Caco-2 (cell line): ENCODE measurements at regions not wholly inside any gene's neighbourhood (a gene's known extent, or its start where the extent isn't known, plus 50 kb on each side); places are given as distances from the start of the nearest gene placed in this dataset.
A peak's percentile ranks its signal among the peaks of the same experiment; 100 is the strongest.

ENCODE experiments used
- BruUV-seq: library from RNA; stranded (reverse); fragments of 400-500 nt; replicated peaks from 2 replicates; lab custom pipeline; 2021; lab: Mats Ljungman, UMichigan
- CTCF ChIA-PET: fragments of 300-600 bp; sonication (Branson Sonifier 250); formaldehyde crosslinking; loops from one replicate; lab custom pipeline; 2022; ENCODE audit warnings: antibody characterized with exemption; lab: Charles Lee
- POLR2A ChIA-PET: fragments of 300-600 bp; sonication (Branson Sonifier 250); formaldehyde crosslinking; loops from one replicate; lab custom pipeline; 2022; ENCODE audit warnings: antibody characterized with exemption; lab: Charles Lee
- DNase-seq, 2 experiments: peaks; one replicate each; pipeline versions ENCODE4 v3.0.0 to v3.0.0-alpha.2; 2020 to 2022
- H3K27me3 ChIP-seq: replicated peaks from 2 replicates; pipeline ENCODE4 v1.6.0; 2011; ENCODE audit warnings: low read length; ENCODE audit not compliant: control insufficient read depth, insufficient read depth
- H3K36me3 ChIP-seq: 2 replicates; pipeline ENCODE4 v1.5.1; 2011; ENCODE audit warnings: low read length; ENCODE audit not compliant: control insufficient read depth, insufficient read depth
- H3K4me1 ChIP-seq: fragments of 250-450 bp; sonication (Bioruptor Pico); 2 replicates; pipeline ENCODE4 v1.5.1; 2020; ENCODE audit warnings: mild to moderate bottlenecking
- H3K4me3 ChIP-seq: 2 replicates; pipeline ENCODE4 v1.5.1; 2011; ENCODE audit warnings: low read depth, mild to moderate bottlenecking, control low read depth, low read length
- H3K9me3 ChIP-seq: fragments of 250-450 bp; sonication (Bioruptor Pico); 2 replicates; pipeline ENCODE4 v1.5.1; 2020; ENCODE audit warnings: mild to moderate bottlenecking, moderate library complexity
- H3K27ac Mint-ChIP-seq: one replicate; pipeline ENCODE4 v1.8.0; 2022; ENCODE audit warnings: mixed read lengths; ENCODE audit not compliant: unreplicated experiment
- H3K27me3 Mint-ChIP-seq: one replicate; pipeline ENCODE4 v1.8.0; 2022; ENCODE audit warnings: mixed read lengths; ENCODE audit not compliant: insufficient read depth, unreplicated experiment
- H3K36me3 Mint-ChIP-seq: one replicate; pipeline ENCODE4 v1.8.0; 2022; ENCODE audit warnings: mild to moderate bottlenecking, mixed read lengths; ENCODE audit not compliant: insufficient read depth, unreplicated experiment
- H3K4me1 Mint-ChIP-seq: one replicate; pipeline ENCODE4 v1.8.0; 2022; ENCODE audit warnings: low read depth, mixed read lengths; ENCODE audit not compliant: unreplicated experiment
- H3K4me3 Mint-ChIP-seq: one replicate; pipeline ENCODE4 v1.8.0; 2022; ENCODE audit warnings: mild to moderate bottlenecking, moderate library complexity, mixed read lengths; ENCODE audit not compliant: unreplicated experiment
- H3K9me3 Mint-ChIP-seq: one replicate; pipeline ENCODE4 v1.8.0; 2022; ENCODE audit warnings: mixed read lengths; ENCODE audit not compliant: unreplicated experiment
- CTCF ChIP-seq, 2 experiments: fragments of 200-600 bp in 1 of 2; IDR thresholded peaks; 1 replicate in 1 of 2; 2 replicates in 1 of 2; pipeline versions ENCODE4 v1.5.1 to v1.8.0; 2011 to 2022; ENCODE audit warnings: antibody characterized with exemption in 1 of 2, control low read depth in 1 of 2, inconsistent platforms in 1 of 2, low read depth in 1 of 2, low read length in 1 of 2, mild to moderate bottlenecking in 1 of 2, moderate library complexity in 1 of 2; ENCODE audit not compliant: insufficient read depth in 1 of 2, severe bottlenecking in 1 of 2, unreplicated experiment in 1 of 2
- intact Hi-C: fragments of 100-400 bp; cut with micrococcal nuclease; formaldehyde crosslinking; loops from one replicate; pipeline ENCODE4 v1.10.0; 2022; ENCODE audit not compliant: unreplicated experiment

- H3K4me3 Mint-ChIP-seq, result no peak overlapping the region
- H3K27me3 Mint-ChIP-seq, result peaks cover 14% of the 10 kb centered on the region
- no peaks in the 10 kb centered on the region for H3K36me3 ChIP-seq
- no peak overlapping the region for H3K27ac Mint-ChIP-seq
- intact Hi-C loops, result no loop called here
- TF ChIP-seq CTCF (IDR thresholded peaks at IDR 0.05; ENCODE audit: insufficient read depth in 1 of 2, low read depth in 1 of 2, low read length in 1 of 2, severe bottlenecking in 1 of 2, unreplicated experiment in 1 of 2), result peak; percentile 88 to 90
- ChIA-PET CTCF (interaction anchor here (1.7 kb wide), 1 partner anchor 16 kb away, joined by 4 read pairs; no protein-coding TSS in a partner anchor), POLR2A (no interaction called here)
- peak; percentile 77 to 84 for DNase-seq
- H3K36me3 Mint-ChIP-seq, result no peaks in the 10 kb centered on the region
- H3K4me1 Mint-ChIP-seq, result no peaks in the 10 kb centered on the region
- H3K27me3 ChIP-seq, result no peaks in the 10 kb centered on the region
- no peak overlapping the region for H3K4me3 ChIP-seq
- no TSS peak for BruUV-seq
- H3K9me3 ChIP-seq, result no peaks in the 10 kb centered on the region
- H3K4me1 ChIP-seq, result no peaks in the 10 kb centered on the region
- no peaks in the 10 kb centered on the region for H3K9me3 Mint-ChIP-seq
Observed at GRCh38 chr5:69007726-69008368, 86.0 kb upstream of the SLC30A5 start.

GRCh38 chr5:69010476-69010875 lies 83.3 kb upstream of the SLC30A5 start:
- Histone ChIP-seq H3K36me3 (no peaks in the 10 kb centered on the region), H3K4me3 (no peak overlapping the region), H3K4me1 (no peaks in the 10 kb centered on the region), H3K27me3 (no peaks in the 10 kb centered on the region), H3K9me3 (no peaks in the 10 kb centered on the region)
- Mint-ChIP-seq H3K9me3 (peaks cover 17% of the 10 kb centered on the region), H3K27ac (no peak overlapping the region), H3K4me3 (no peak overlapping the region), H3K27me3 (peaks cover 21% of the 10 kb centered on the region), H3K36me3 (no peaks in the 10 kb centered on the region), H3K4me1 (no peaks in the 10 kb centered on the region)
- TF ChIP-seq CTCF (IDR thresholded peaks at IDR 0.05; ENCODE audit: insufficient read depth in 1 of 2, low read depth in 1 of 2, low read length in 1 of 2, severe bottlenecking in 1 of 2, unreplicated experiment in 1 of 2), result no peak
- no peak for DNase-seq
- intact Hi-C loops, result no loop called here
- POLR2A ChIA-PET, result no interaction called here
- CTCF ChIA-PET, result interaction anchor here (1.1 kb wide), 1 partner anchor 13 kb away, joined by 4 read pairs; no protein-coding TSS in a partner anchor
- BruUV-seq, result no TSS peak

- Mint-ChIP-seq H3K36me3 (no peaks in the 10 kb centered on the region), H3K27ac (no peak overlapping the region), H3K4me3 (no peak overlapping the region), H3K4me1 (no peaks in the 10 kb centered on the region), H3K27me3 (peaks cover 18% of the 10 kb centered on the region), H3K9me3 (peaks cover 17% of the 10 kb centered on the region)
- H3K4me3 ChIP-seq, result no peak overlapping the region
- BruUV-seq, result no TSS peak
- no peaks in the 10 kb centered on the region for H3K9me3 ChIP-seq
- intact Hi-C loops, result no loop called here
- DNase-seq, result no peak
- H3K27me3 ChIP-seq, result no peaks in the 10 kb centered on the region
- ChIA-PET CTCF (no interaction called here), POLR2A (no interaction called here)
- TF ChIP-seq CTCF (IDR thresholded peaks at IDR 0.05; ENCODE audit: insufficient read depth in 1 of 2, low read depth in 1 of 2, low read length in 1 of 2, severe bottlenecking in 1 of 2, unreplicated experiment in 1 of 2), result no peak
- H3K36me3 ChIP-seq, result no peaks in the 10 kb centered on the region
- H3K4me1 ChIP-seq, result no peaks in the 10 kb centered on the region
Observed at GRCh38 chr5:69011910-69012309, 81.9 kb upstream of the SLC30A5 start.
